Astrocyte (in vitro differentiated cells and primary cell): ENCODE measurements at regions not wholly inside any gene's neighbourhood (a gene's known extent, or its start where the extent isn't known, plus 50 kb on each side); places are given as distances from the start of the nearest gene placed in this dataset.

Experiments
- CTCF ChIP-seq: IDR thresholded peaks from 2 replicates; pipeline ENCODE4 v1.5.1; 2011; ENCODE audit warnings: low read depth, mild to moderate bottlenecking, inconsistent platforms, low read length, moderate library complexity; ENCODE audit not compliant: insufficient read depth
- EZH2 ChIP-seq: IDR thresholded peaks from 2 replicates; pipeline ENCODE4 v1.6.1; 2012; ENCODE audit warnings: mild to moderate bottlenecking, low read length, inconsistent platforms; ENCODE audit not compliant: insufficient read depth

DNA sequence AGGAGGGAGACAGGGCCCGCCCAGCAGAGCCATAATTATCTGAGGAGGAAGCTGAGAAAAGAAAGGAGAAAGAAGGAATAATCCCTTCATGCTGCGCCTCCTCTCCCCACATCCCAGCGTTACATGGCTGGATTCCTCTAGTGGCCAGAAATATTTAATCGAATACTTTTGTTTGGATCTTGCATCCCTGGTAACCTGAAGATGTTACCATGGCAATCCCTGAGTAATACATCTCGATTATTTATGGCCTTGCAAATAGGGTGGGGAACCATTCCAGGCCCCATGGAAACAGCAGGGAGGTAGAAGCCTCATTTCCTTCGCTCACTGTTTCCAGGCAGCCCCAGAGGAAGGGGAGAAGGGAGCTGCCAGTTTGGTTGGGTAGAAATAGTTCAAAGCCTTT, 357.7 kb downstream of the BUD13 start:
- TF ChIP-seq CTCF, result no peak
- TF ChIP-seq EZH2, result no peak
